ENCODE measurements at regions not wholly inside any gene's neighbourhood (a gene's known extent, or its start where the extent isn't known, plus 50 kb on each side); places are given as distances from the start of the nearest gene placed in this dataset.

GRCh38 chr10:129320340-129320739 lies 146.7 kb upstream of the MGMT start:
- Mint-ChIP-seq H3K27me3 (peaks cover 15% of the 10 kb centered on the region), H3K36me3 (no peaks in the 10 kb centered on the region), H3K27ac (no peak overlapping the region), H3K4me1 (ENCODE audit: unreplicated experiment) (peaks cover 6% of the 10 kb centered on the region), H3K9me3 (peaks cover 13% of the 10 kb centered on the region), H3K4me3 (no peak overlapping the region)
- no peak for DNase-seq (ENCODE audit: extremely low spot score, unreplicated experiment)
- TF ChIP-seq CTCF (conservative IDR thresholded peaks at IDR 0.05) = no peak

GRCh38 chr10:129321727-129322126 lies 145.3 kb upstream of the MGMT start:
- TF ChIP-seq CTCF (conservative IDR thresholded peaks at IDR 0.05) = no peak
- Mint-ChIP-seq H3K36me3 (no peaks in the 10 kb centered on the region), H3K4me1 (ENCODE audit: unreplicated experiment) (peaks cover 6% of the 10 kb centered on the region), H3K9me3 (peaks cover 8% of the 10 kb centered on the region), H3K27ac (no peak overlapping the region), H3K4me3 (no peak overlapping the region), H3K27me3 (peaks cover 20% of the 10 kb centered on the region)
- DNase-seq (ENCODE audit: extremely low spot score, unreplicated experiment) = no peak

GRCh38 chr10:129322933-129323820 lies 143.9 kb upstream of the MGMT start:
- no peak for DNase-seq (ENCODE audit: extremely low spot score, unreplicated experiment)
- Mint-ChIP-seq H3K27ac (no peak overlapping the region), H3K4me1 (ENCODE audit: unreplicated experiment) (peaks cover 6% of the 10 kb centered on the region), H3K9me3 (peaks cover 8% of the 10 kb centered on the region), H3K4me3 (peak overlapping the region; percentile 58), H3K27me3 (peaks cover 20% of the 10 kb centered on the region), H3K36me3 (no peaks in the 10 kb centered on the region)
- TF ChIP-seq CTCF (conservative IDR thresholded peaks at IDR 0.05) = no peak

GRCh38 chr10:129323879-129324278 lies 143.2 kb upstream of the MGMT start:
- DNase-seq (ENCODE audit: extremely low spot score, unreplicated experiment) = no peak
- no peak overlapping the region for H3K4me3 Mint-ChIP-seq
- H3K4me1 Mint-ChIP-seq (ENCODE audit: unreplicated experiment) = peaks cover 6% of the 10 kb centered on the region
- no peak overlapping the region for H3K27ac Mint-ChIP-seq
- TF ChIP-seq CTCF (conservative IDR thresholded peaks at IDR 0.05) = no peak
- peaks cover 8% of the 10 kb centered on the region for H3K9me3 Mint-ChIP-seq
- H3K27me3 Mint-ChIP-seq = peaks cover 20% of the 10 kb centered on the region
- H3K36me3 Mint-ChIP-seq = no peaks in the 10 kb centered on the region

GRCh38 chr10:129325893-129326292 lies 141.1 kb upstream of the MGMT start:
- H3K9me3 Mint-ChIP-seq = no peaks in the 10 kb centered on the region
- TF ChIP-seq CTCF (conservative IDR thresholded peaks at IDR 0.05) = no peak
- H3K27me3 Mint-ChIP-seq = peaks cover 20% of the 10 kb centered on the region
- no peaks in the 10 kb centered on the region for H3K36me3 Mint-ChIP-seq
- H3K4me1 Mint-ChIP-seq (ENCODE audit: unreplicated experiment) = peaks cover 11% of the 10 kb centered on the region
- DNase-seq (ENCODE audit: extremely low spot score, unreplicated experiment) = no peak
- no peak overlapping the region for H3K4me3 Mint-ChIP-seq
- H3K27ac Mint-ChIP-seq = no peak overlapping the region

All from type B pancreatic cell (in vitro differentiated cells).